ENCODE measurements at regions not wholly inside any gene's neighbourhood (a gene's known extent, or its start where the extent isn't known, plus 50 kb on each side); places are given as distances from the start of the nearest gene placed in this dataset.

DNA sequence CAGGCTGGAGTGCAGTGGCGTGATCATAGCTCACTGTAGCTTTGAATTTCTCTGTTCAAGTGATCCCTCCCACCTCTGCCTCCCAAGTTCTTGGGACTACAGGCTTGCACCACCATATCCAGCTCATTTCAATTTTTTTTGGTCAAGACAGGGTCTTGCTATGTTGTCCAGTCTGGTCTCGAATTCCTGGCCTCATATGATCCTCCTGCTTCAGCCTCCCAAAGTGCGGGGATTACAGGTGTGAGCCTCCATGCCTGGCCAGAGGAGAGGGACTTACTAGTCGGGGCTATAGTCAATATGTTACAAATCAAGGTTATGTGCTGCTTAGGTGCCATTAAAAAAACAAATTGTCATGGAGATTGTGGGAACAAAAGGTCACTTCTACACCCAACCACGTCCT is 105.3 kb upstream of the GALNT17 start:
- TF ChIP-seq EZH2phosphoT487 (IDR thresholded peaks at IDR 0.05; ENCODE audit: insufficient read depth, low read depth) (no peak), EZH2 (IDR thresholded peaks at IDR 0.05; ENCODE audit: insufficient read depth, poor library complexity, severe bottlenecking) (no peak)

Measured in GM23248 (cell line).